Stimulated activated CD4-positive, alpha-beta T cell treated with anti-CD3 and anti-CD28 coated beads, Interleukin-15, amount 100 ng/mL, for 48 hours (primary cell): ENCODE measurements at regions not wholly inside any gene's neighbourhood (a gene's known extent, or its start where the extent isn't known, plus 50 kb on each side); places are given as distances from the start of the nearest gene placed in this dataset.

Source experiments
- DNase-seq, 2 donors: peaks; one replicate each; pipeline ENCODE4 v3.0.0-alpha.2; 2020; ENCODE audit warnings: low read depth in 2 of 2

- no peak for DNase-seq
Observed at GRCh38 chr14:98226411-98226810, 1045.6 kb downstream of the BCL11B start.

GRCh38 chr14:98227000-98227726 lies 1044.8 kb downstream of the BCL11B start:
- DNase-seq: peak; percentile 41 to 54

- no peak for DNase-seq
Observed at GRCh38 chr14:98227727-98228111, 1044.3 kb downstream of the BCL11B start.

- no peak for DNase-seq
Observed at GRCh38 chr14:98229656-98230366, 1042.2 kb downstream of the BCL11B start.

- no peak for DNase-seq
Observed at GRCh38 chr14:98230411-98230810, 1041.6 kb downstream of the BCL11B start.

GRCh38 chr14:98231210-98231609 lies 1040.8 kb downstream of the BCL11B start:
- no peak for DNase-seq

- DNase-seq: no peak
Observed at GRCh38 chr14:98233656-98234055, 1038.3 kb downstream of the BCL11B start.

GRCh38 chr14:98234208-98234607 lies 1037.8 kb downstream of the BCL11B start:
- peak in 1 of 2 donors; percentile 28 for DNase-seq

- no peak for DNase-seq
Observed at GRCh38 chr14:98236314-98236713, 1035.7 kb downstream of the BCL11B start.

- no peak for DNase-seq
Observed at GRCh38 chr14:98237939-98238338, 1034.1 kb downstream of the BCL11B start.

GRCh38 chr14:98240376-98240775 lies 1031.6 kb downstream of the BCL11B start:
- DNase-seq: no peak

- DNase-seq: no peak
Observed at GRCh38 chr14:98242903-98243302, 1029.1 kb downstream of the BCL11B start.

- DNase-seq: no peak
Observed at GRCh38 chr14:98243332-98243731, 1028.7 kb downstream of the BCL11B start.

- DNase-seq: no peak
Observed at GRCh38 chr14:98244162-98244948, 1027.6 kb downstream of the BCL11B start.

- no peak for DNase-seq
Observed at GRCh38 chr14:98244966-98245569, 1026.9 kb downstream of the BCL11B start.

GRCh38 chr14:98249057-98249456 lies 1022.9 kb downstream of the BCL11B start:
- no peak for DNase-seq

- no peak for DNase-seq
Observed at GRCh38 chr14:98249476-98249875, 1022.5 kb downstream of the BCL11B start.

- DNase-seq: no peak
Observed at GRCh38 chr14:98252820-98253219, 1019.2 kb downstream of the BCL11B start.

GRCh38 chr14:98259881-98260280 lies 1012.1 kb downstream of the BCL11B start:
- DNase-seq: no peak

- no peak for DNase-seq
Observed at GRCh38 chr14:98262566-98262965, 1009.4 kb downstream of the BCL11B start.

- DNase-seq: no peak
Observed at GRCh38 chr14:98269533-98269932, 1002.5 kb downstream of the BCL11B start.

GRCh38 chr14:98270201-98270600 lies 1001.8 kb downstream of the BCL11B start:
- DNase-seq: no peak
